CD4-positive, alpha-beta memory T cell (primary cell): ENCODE measurements at regions not wholly inside any gene's neighbourhood (a gene's known extent, or its start where the extent isn't known, plus 50 kb on each side); places are given as distances from the start of the nearest gene placed in this dataset.
"Not testable (repeated sequence)": the region's sequence is repeated elsewhere in the genome, so short reads cannot be mapped to it uniquely, and the experiment has no call there.

Source experiments
- CTCF ChIA-PET: fragments of 350-600 bp; sonication (Branson Sonifier 250); formaldehyde crosslinking; loops from one replicate; lab custom pipeline; 2021; ENCODE audit warnings: inconsistent platforms; ENCODE audit not compliant: partially characterized antibody; lab: Charles Lee
- POLR2A ChIA-PET: fragments of 350-600 bp; sonication (Branson Sonifier 250); formaldehyde crosslinking; loops from one replicate; lab custom pipeline; 2021; ENCODE audit not compliant: partially characterized antibody; lab: Charles Lee
- DNase-seq, 5 donors: peaks; one replicate each; pipeline versions ENCODE4 v3.0.0 to v3.0.0-alpha.2; 2020 to 2022; ENCODE audit warnings: mixed read lengths in 1 of 5
- H3K27ac ChIP-seq: one replicate; pipeline ENCODE4 v1.7.0; 2013; ENCODE audit warnings: low read depth, low read length
- H3K27me3 ChIP-seq: 2 replicates; pipeline ENCODE4 v1.7.0; 2013; ENCODE audit warnings: mild to moderate bottlenecking, low read length, moderate library complexity; ENCODE audit not compliant: insufficient read depth
- H3K36me3 ChIP-seq: 2 replicates; pipeline ENCODE4 v1.7.0; 2013; ENCODE audit warnings: mild to moderate bottlenecking, low read length, moderate library complexity; ENCODE audit not compliant: insufficient read depth
- H3K4me1 ChIP-seq: 2 replicates; pipeline ENCODE4 v1.7.0; 2013; ENCODE audit warnings: mild to moderate bottlenecking, low read length, moderate library complexity; ENCODE audit not compliant: insufficient read depth
- H3K4me3 ChIP-seq, 2 donors: one replicate each; pipeline ENCODE4 v1.7.0; 2013; ENCODE audit warnings: low read length in 2 of 2, mild to moderate bottlenecking in 1 of 2
- H3K9me3 ChIP-seq, 2 donors: one replicate each; pipeline ENCODE4 v1.7.0; 2013; ENCODE audit warnings: low read length in 2 of 2, control low read depth in 1 of 2; ENCODE audit not compliant: control insufficient read depth in 1 of 2
- H3K27ac Mint-ChIP-seq, 7 donors: one replicate each; pipeline ENCODE4 v1.8.0; 2020 to 2021; ENCODE audit warnings: mixed read lengths in 7 of 7, mild to moderate bottlenecking in 6 of 7, inconsistent platforms in 3 of 7, moderate library complexity in 3 of 7
- H3K27me3 Mint-ChIP-seq, 2 donors: one replicate each; pipeline ENCODE4 v1.8.0; 2020 to 2021; ENCODE audit warnings: mixed read lengths in 2 of 2
- H3K36me3 Mint-ChIP-seq, 2 donors: one replicate each; pipeline ENCODE4 v1.8.0; 2020 to 2021; ENCODE audit warnings: mixed read lengths in 2 of 2, inconsistent platforms in 1 of 2, mild to moderate bottlenecking in 1 of 2
- H3K4me1 Mint-ChIP-seq, 4 donors: one replicate each; pipeline ENCODE4 v1.8.0; 2020 to 2021; ENCODE audit warnings: mixed read lengths in 4 of 4, mild to moderate bottlenecking in 1 of 4
- H3K4me3 Mint-ChIP-seq, 8 donors: one replicate each; pipeline ENCODE4 v1.8.0; 2020 to 2021; ENCODE audit warnings: mixed read lengths in 8 of 8, mild to moderate bottlenecking in 7 of 8, moderate library complexity in 6 of 8, inconsistent platforms in 3 of 8
- H3K9me3 Mint-ChIP-seq, 8 donors: one replicate each; pipeline ENCODE4 v1.8.0; 2020 to 2021; ENCODE audit warnings: mixed read lengths in 8 of 8, mild to moderate bottlenecking in 5 of 8, inconsistent platforms in 3 of 8, moderate library complexity in 1 of 8
- intact Hi-C: fragments of 100-400 bp; cut with micrococcal nuclease; formaldehyde crosslinking; loops from one replicate; pipeline ENCODE4 v1.15.1; 2023

GRCh38 chr14:55914771-55915170 is 203.4 kb upstream of the PELI2 start:
- no peak for DNase-seq
- CTCF ChIA-PET, result no interaction called here
- Histone ChIP-seq H3K36me3 (no peaks in the 10 kb centered on the region), H3K4me1 (no peaks in the 10 kb centered on the region), H3K27me3 (no peaks in the 10 kb centered on the region), H3K9me3 (no peaks in the 10 kb centered on the region), H3K27ac (no peak overlapping the region), H3K4me3 (no peak overlapping the region)
- Mint-ChIP-seq H3K27ac (no peak overlapping the region), H3K36me3 (no peaks in the 10 kb centered on the region), H3K27me3 (peaks cover 7 to 18% of the 10 kb centered on the region in 2 donors), H3K9me3 (peaks cover 0 to 5% (median 0%) of the 10 kb centered on the region in 8 donors), H3K4me1 (no peaks in the 10 kb centered on the region), H3K4me3 (no peak overlapping the region)
- POLR2A ChIA-PET, result no interaction called here
- intact Hi-C loops, result no loop called here

- Histone ChIP-seq H3K36me3 (no peaks in the 10 kb centered on the region), H3K27ac (no peak overlapping the region), H3K27me3 (no peaks in the 10 kb centered on the region), H3K9me3 (no peaks in the 10 kb centered on the region), H3K4me3 (no peak overlapping the region), H3K4me1 (no peaks in the 10 kb centered on the region)
- H3K4me1 Mint-ChIP-seq, result no peaks in the 10 kb centered on the region
- ChIA-PET POLR2A (no interaction called here), CTCF (no interaction called here)
- intact Hi-C loops, result no loop called here
- peaks cover 0 to 5% (median 0%) of the 10 kb centered on the region in 8 donors for H3K9me3 Mint-ChIP-seq
- peaks cover 7 to 18% of the 10 kb centered on the region in 2 donors for H3K27me3 Mint-ChIP-seq
- H3K36me3 Mint-ChIP-seq, result no peaks in the 10 kb centered on the region
- no peak overlapping the region for H3K4me3 Mint-ChIP-seq
- H3K27ac Mint-ChIP-seq, result no peak overlapping the region
- DNase-seq, result no peak
These were observed 202.8 kb upstream of the PELI2 start for GRCh38 chr14:55915456-55915855.

GRCh38 chr14:55919800-55920199 is 198.4 kb upstream of the PELI2 start:
- H3K36me3 ChIP-seq, H3K4me1 Mint-ChIP-seq, H3K27ac Mint-ChIP-seq, H3K27ac ChIP-seq, intact Hi-C loops, H3K9me3 ChIP-seq, CTCF ChIA-PET, H3K4me3 ChIP-seq, H3K4me3 Mint-ChIP-seq, DNase-seq, H3K9me3 Mint-ChIP-seq, H3K27me3 ChIP-seq, H3K4me1 ChIP-seq, H3K36me3 Mint-ChIP-seq, POLR2A ChIA-PET: not testable (repeated sequence)
- peaks cover 4 to 14% of the 10 kb centered on the region in 2 donors for H3K27me3 Mint-ChIP-seq

GRCh38 chr14:55921511-55921910 is 196.7 kb upstream of the PELI2 start:
- Mint-ChIP-seq H3K36me3 (no peaks in the 10 kb centered on the region), H3K4me3 (no peak overlapping the region), H3K4me1 (no peaks in the 10 kb centered on the region), H3K27ac (no peak overlapping the region), H3K9me3 (peaks cover 0 to 5% (median 0%) of the 10 kb centered on the region in 8 donors), H3K27me3 (peaks cover 4 to 11% of the 10 kb centered on the region in 2 donors)
- Histone ChIP-seq H3K27me3 (no peaks in the 10 kb centered on the region), H3K36me3 (no peaks in the 10 kb centered on the region), H3K27ac (no peak overlapping the region), H3K4me1 (no peaks in the 10 kb centered on the region), H3K4me3 (no peak overlapping the region), H3K9me3 (no peaks in the 10 kb centered on the region)
- DNase-seq, result no peak
- POLR2A ChIA-PET, result no interaction called here
- intact Hi-C loops, result no loop called here
- CTCF ChIA-PET, result no interaction called here

- no peak for DNase-seq
- no peaks in the 10 kb centered on the region for H3K9me3 ChIP-seq
- Mint-ChIP-seq H3K27ac (no peak overlapping the region), H3K4me1 (no peaks in the 10 kb centered on the region), H3K27me3 (peaks cover under 1 to 5% of the 10 kb centered on the region in 2 donors), H3K4me3 (no peak overlapping the region), H3K36me3 (no peaks in the 10 kb centered on the region), H3K9me3 (no peaks in the 10 kb centered on the region)
- ChIA-PET POLR2A (no interaction called here), CTCF (no interaction called here)
- no peaks in the 10 kb centered on the region for H3K27me3 ChIP-seq
- intact Hi-C loops, result no loop called here
- H3K4me3 ChIP-seq, result no peak overlapping the region
- H3K4me1 ChIP-seq, result no peaks in the 10 kb centered on the region
- H3K27ac ChIP-seq, result no peak overlapping the region
- no peaks in the 10 kb centered on the region for H3K36me3 ChIP-seq
These were observed 192.2 kb upstream of the PELI2 start for GRCh38 chr14:55926007-55926406.

GRCh38 chr14:55927028-55927427 is 191.2 kb upstream of the PELI2 start:
- DNase-seq, result no peak
- Histone ChIP-seq H3K27me3 (no peaks in the 10 kb centered on the region), H3K9me3 (no peaks in the 10 kb centered on the region), H3K4me1 (no peaks in the 10 kb centered on the region), H3K4me3 (no peak overlapping the region), H3K27ac (no peak overlapping the region), H3K36me3 (no peaks in the 10 kb centered on the region)
- H3K27ac Mint-ChIP-seq, result no peak overlapping the region
- intact Hi-C loops, result no loop called here
- POLR2A ChIA-PET, result no interaction called here
- CTCF ChIA-PET, result no interaction called here
- peaks cover 5 to 6% of the 10 kb centered on the region in 2 donors for H3K27me3 Mint-ChIP-seq
- no peak overlapping the region for H3K4me3 Mint-ChIP-seq
- no peaks in the 10 kb centered on the region for H3K36me3 Mint-ChIP-seq
- peaks cover 0 to under 1% (median 0%) of the 10 kb centered on the region in 8 donors for H3K9me3 Mint-ChIP-seq
- H3K4me1 Mint-ChIP-seq, result no peaks in the 10 kb centered on the region

GRCh38 chr14:55928276-55928675 is 189.9 kb upstream of the PELI2 start:
- H3K36me3 ChIP-seq, result no peaks in the 10 kb centered on the region
- DNase-seq, result no peak
- Mint-ChIP-seq H3K27ac (no peak overlapping the region), H3K4me1 (no peaks in the 10 kb centered on the region), H3K4me3 (no peak overlapping the region), H3K36me3 (no peaks in the 10 kb centered on the region), H3K9me3 (peaks cover 0 to 3% (median 0%) of the 10 kb centered on the region in 8 donors), H3K27me3 (peaks cover 5 to 8% of the 10 kb centered on the region in 2 donors)
- no peaks in the 10 kb centered on the region for H3K9me3 ChIP-seq
- intact Hi-C loops, result no loop called here
- no peaks in the 10 kb centered on the region for H3K27me3 ChIP-seq
- ChIA-PET POLR2A (no interaction called here), CTCF (interaction anchor here (0.7 kb wide), 1 partner anchor 225 kb away, joined by 3 read pairs; no protein-coding TSS in a partner anchor)
- no peaks in the 10 kb centered on the region for H3K4me1 ChIP-seq
- H3K4me3 ChIP-seq, result no peak overlapping the region
- no peak overlapping the region for H3K27ac ChIP-seq

- POLR2A ChIA-PET, result no interaction called here
- Histone ChIP-seq H3K9me3 (no peaks in the 10 kb centered on the region), H3K4me3 (no peak overlapping the region), H3K27ac (no peak overlapping the region), H3K27me3 (no peaks in the 10 kb centered on the region), H3K4me1 (no peaks in the 10 kb centered on the region), H3K36me3 (no peaks in the 10 kb centered on the region)
- Mint-ChIP-seq H3K4me3 (no peak overlapping the region), H3K9me3 (peaks cover 0 to 4% (median under 1%) of the 10 kb centered on the region in 8 donors), H3K4me1 (no peaks in the 10 kb centered on the region), H3K36me3 (no peaks in the 10 kb centered on the region), H3K27me3 (peaks cover 5 to 8% of the 10 kb centered on the region in 2 donors), H3K27ac (no peak overlapping the region)
- intact Hi-C loops, result no loop called here
- no peak for DNase-seq
- CTCF ChIA-PET, result no interaction called here
These were observed 189.1 kb upstream of the PELI2 start for GRCh38 chr14:55929136-55929535.
